HFFc6 (cell line): ENCODE measurements at regions not wholly inside any gene's neighbourhood (a gene's known extent, or its start where the extent isn't known, plus 50 kb on each side); places are given as distances from the start of the nearest gene placed in this dataset.

Source experiments
- DNase-seq: peaks from one replicate; pipeline ENCODE4 v3.0.0-alpha.2; 2018
- H3K27ac Mint-ChIP-seq: 2 replicates; pipeline ENCODE4 v1.8.0; 2020; ENCODE audit warnings: mild to moderate bottlenecking, mixed read lengths
- H3K27me3 Mint-ChIP-seq: 2 replicates; pipeline ENCODE4 v1.8.0; 2021; ENCODE audit warnings: mild to moderate bottlenecking, moderate library complexity, mixed read lengths; ENCODE audit not compliant: insufficient read depth
- H3K36me3 Mint-ChIP-seq: 2 replicates; pipeline ENCODE4 v1.8.0; 2021; ENCODE audit warnings: low read depth, mixed read lengths
- H3K4me1 Mint-ChIP-seq: 2 replicates; pipeline ENCODE4 v1.8.0; 2020; ENCODE audit warnings: low read depth, mixed read lengths
- H3K4me3 Mint-ChIP-seq: 2 replicates; pipeline ENCODE4 v1.8.0; 2020; ENCODE audit warnings: mild to moderate bottlenecking, moderate library complexity, mixed read lengths
- H3K9me3 Mint-ChIP-seq: 2 replicates; pipeline ENCODE4 v1.8.0; 2020; ENCODE audit warnings: mild to moderate bottlenecking, mixed read lengths
- TF ChIP-seq, protein P1 (sequence below): fragments of 200-600 bp; sonication (generic); IDR thresholded peaks from 2 replicates; pipeline ENCODE4 v1.5.0; 2021; ENCODE audit warnings: antibody characterized with exemption, mild to moderate bottlenecking

DNA sequence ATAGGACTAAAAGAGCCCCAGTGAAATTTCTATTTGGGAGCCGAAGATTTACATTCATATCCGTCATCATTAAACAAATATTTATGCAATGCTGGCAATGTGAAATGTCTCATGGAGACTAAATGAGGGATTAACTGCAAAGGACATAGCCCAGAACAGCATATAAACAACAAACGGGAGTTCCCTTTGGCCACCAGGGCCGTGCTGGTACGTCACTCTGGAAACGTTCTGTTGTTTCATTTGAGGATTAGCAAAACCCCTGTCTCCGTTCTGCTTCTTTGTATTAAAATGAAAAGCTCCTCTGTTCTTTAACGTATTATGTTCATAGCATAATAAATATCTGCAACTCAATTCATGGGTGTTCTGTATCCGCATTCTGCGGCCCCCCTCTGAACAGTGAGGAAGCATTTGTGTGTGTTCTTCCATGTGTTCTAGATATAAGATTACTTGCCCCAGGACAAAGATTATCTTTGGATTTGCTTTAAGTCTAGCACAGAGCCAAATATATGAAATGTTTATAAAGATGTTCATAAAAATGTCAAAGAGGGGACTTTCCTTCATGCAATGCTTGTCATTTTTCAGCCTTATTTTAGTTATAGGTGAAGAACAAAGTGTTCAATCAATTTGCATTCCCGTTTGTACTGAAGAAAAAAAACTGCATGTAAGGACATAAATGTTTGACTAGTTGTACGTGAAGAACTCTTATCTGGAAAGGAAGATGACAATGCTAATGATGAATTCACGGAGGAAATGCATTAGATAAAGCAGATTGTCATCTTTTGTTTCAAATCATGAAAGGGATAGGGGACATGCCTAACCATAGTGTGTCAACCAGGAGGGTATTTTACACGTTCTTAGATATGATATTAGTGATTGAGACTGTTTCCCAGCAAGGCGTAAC lies 90.0 kb upstream of the TNFAIP3 start:
- Mint-ChIP-seq H3K9me3 (no peaks in the 10 kb centered on the region; the same call in 1 of the 2 replicates), H3K27me3 (no peaks in the 10 kb centered on the region; the same call in 1 of the 2 replicates), H3K4me3 (no peak overlapping the region), H3K4me1 (peaks cover 12% of the 10 kb centered on the region; the same call in 1 of the 2 replicates), H3K36me3 (no peaks in the 10 kb centered on the region), H3K27ac (no peak overlapping the region)
- TF ChIP-seq, protein P1, sequence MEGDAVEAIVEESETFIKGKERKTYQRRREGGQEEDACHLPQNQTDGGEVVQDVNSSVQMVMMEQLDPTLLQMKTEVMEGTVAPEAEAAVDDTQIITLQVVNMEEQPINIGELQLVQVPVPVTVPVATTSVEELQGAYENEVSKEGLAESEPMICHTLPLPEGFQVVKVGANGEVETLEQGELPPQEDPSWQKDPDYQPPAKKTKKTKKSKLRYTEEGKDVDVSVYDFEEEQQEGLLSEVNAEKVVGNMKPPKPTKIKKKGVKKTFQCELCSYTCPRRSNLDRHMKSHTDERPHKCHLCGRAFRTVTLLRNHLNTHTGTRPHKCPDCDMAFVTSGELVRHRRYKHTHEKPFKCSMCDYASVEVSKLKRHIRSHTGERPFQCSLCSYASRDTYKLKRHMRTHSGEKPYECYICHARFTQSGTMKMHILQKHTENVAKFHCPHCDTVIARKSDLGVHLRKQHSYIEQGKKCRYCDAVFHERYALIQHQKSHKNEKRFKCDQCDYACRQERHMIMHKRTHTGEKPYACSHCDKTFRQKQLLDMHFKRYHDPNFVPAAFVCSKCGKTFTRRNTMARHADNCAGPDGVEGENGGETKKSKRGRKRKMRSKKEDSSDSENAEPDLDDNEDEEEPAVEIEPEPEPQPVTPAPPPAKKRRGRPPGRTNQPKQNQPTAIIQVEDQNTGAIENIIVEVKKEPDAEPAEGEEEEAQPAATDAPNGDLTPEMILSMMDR: no peak
- no peak for DNase-seq

DNA sequence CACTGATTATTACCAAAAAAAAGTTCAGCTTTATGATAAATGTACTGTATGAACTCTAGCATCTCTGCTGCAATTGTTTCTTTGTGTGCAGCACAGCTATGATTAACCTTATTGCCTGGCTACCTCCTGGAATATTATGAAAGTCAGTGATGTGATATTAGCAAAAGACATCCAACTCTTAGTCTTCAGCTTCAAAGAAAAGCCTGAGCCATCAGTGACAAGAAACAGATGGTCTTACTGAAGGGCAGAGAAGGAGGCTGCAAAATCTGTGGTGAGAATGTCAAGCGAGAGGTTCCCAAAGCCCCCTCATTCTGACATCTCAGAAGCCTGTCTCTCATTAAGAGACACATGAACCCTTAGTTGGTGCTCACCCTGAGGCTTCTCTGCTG lies 89.4 kb upstream of the TNFAIP3 start:
- Mint-ChIP-seq H3K36me3 (no peaks in the 10 kb centered on the region), H3K4me1 (peaks cover 12% of the 10 kb centered on the region; the same call in 1 of the 2 replicates), H3K9me3 (no peaks in the 10 kb centered on the region; the same call in 1 of the 2 replicates), H3K27me3 (no peaks in the 10 kb centered on the region; the same call in 1 of the 2 replicates), H3K4me3 (no peak overlapping the region), H3K27ac (no peak overlapping the region)
- DNase-seq: no peak
- TF ChIP-seq, protein P1: no peak

DNA sequence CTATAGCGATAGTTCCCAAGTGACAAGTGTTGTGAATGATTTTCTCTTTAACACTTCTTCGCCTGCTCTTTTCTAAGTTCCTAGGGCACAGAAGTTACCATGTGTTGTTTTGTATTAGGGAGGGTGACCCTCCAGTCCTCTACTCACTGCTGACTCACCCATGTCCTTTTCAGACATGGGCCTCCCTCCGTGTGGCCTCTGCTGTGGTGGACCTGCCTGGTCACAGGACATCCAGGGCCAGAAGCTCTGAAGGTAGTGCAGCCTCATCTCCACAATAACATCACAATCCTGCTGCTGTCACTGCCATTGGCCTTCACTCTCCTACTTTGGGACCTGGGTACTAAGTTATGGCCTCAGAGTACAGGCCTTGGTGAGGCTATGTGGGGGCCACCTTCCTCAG lies 87.1 kb upstream of the TNFAIP3 start:
- TF ChIP-seq, protein P1: no peak
- Mint-ChIP-seq H3K36me3 (no peaks in the 10 kb centered on the region), H3K27me3 (no peaks in the 10 kb centered on the region; the same call in 1 of the 2 replicates), H3K4me1 (peaks cover 6% of the 10 kb centered on the region; the same call in 1 of the 2 replicates), H3K27ac (no peak overlapping the region), H3K9me3 (no peaks in the 10 kb centered on the region; the same call in 1 of the 2 replicates), H3K4me3 (no peak overlapping the region)
- DNase-seq: no peak

DNA sequence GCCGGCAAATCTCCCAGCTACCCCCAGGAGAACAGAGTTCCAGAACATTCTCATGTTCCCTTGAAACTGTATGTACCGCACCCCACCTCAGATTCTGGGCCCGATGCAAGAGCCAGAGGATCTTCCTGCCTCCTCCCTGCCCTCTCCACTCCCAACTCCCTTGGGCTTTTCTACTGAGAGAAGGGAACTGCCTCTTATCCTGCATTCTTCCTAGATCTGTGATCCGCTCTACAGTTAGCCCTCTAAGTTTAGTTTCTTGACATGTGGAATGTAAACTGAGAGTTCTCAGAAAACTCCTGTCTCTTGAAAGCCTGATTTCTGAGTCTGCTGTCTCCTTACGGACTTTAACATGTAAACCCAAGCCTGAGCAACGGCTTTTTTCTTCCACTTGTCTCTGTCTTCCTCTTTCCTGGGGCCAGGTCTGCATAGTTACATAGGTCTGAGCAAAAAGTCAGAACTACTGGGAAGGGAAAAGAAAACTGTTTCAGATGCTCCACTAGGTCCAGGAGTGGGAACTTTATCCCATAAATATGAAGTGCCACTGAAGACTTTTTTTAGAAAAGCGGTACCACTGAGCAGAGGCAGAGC lies 86.5 kb upstream of the TNFAIP3 start:
- DNase-seq: no peak
- no peaks in the 10 kb centered on the region; the same call in 1 of the 2 replicates for H3K9me3 Mint-ChIP-seq
- no peaks in the 10 kb centered on the region for H3K36me3 Mint-ChIP-seq
- no peak overlapping the region for H3K4me3 Mint-ChIP-seq
- H3K27ac Mint-ChIP-seq: no peak overlapping the region
- H3K4me1 Mint-ChIP-seq: peaks cover 6% of the 10 kb centered on the region; the same call in 1 of the 2 replicates
- H3K27me3 Mint-ChIP-seq: no peaks in the 10 kb centered on the region; the same call in 1 of the 2 replicates
- TF ChIP-seq, protein P1: no peak

DNA sequence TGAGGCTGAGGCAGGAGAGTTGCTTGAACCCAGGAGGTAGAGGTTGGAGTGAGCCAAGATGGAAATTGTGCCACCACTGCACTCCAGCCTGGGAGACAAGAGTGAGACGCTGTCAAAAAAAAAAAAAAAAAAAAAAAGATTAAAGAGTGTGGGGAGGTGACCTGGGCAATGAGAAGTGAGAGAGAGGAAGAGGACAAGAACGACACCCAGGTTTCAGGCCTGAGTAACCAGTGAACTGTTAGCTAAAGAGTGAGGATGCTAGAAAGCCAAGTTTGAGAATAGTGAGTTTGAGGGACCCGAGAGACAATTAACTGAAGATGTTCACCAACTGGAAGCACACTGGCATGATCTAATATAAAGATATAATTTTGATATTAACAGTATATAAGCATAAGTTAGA lies 85.4 kb upstream of the TNFAIP3 start:
- TF ChIP-seq, protein P1: no peak
- H3K27ac Mint-ChIP-seq: no peak overlapping the region

More for the DNA sequence above, 85.4 kb upstream of the TNFAIP3 start:
- Mint-ChIP-seq H3K36me3 (no peaks in the 10 kb centered on the region), H3K4me3 (no peak overlapping the region), H3K4me1 (peaks cover 6% of the 10 kb centered on the region; the same call in 1 of the 2 replicates), H3K9me3 (no peaks in the 10 kb centered on the region; the same call in 1 of the 2 replicates), H3K27me3 (peaks cover under 1% of the 10 kb centered on the region)
- DNase-seq: no peak
